Mammary epithelial cell (primary cell): ENCODE measurements at regions not wholly inside any gene's neighbourhood (a gene's known extent, or its start where the extent isn't known, plus 50 kb on each side); places are given as distances from the start of the nearest gene placed in this dataset.

Source experiments
- EZH2 ChIP-seq: IDR thresholded peaks from 2 replicates; pipeline ENCODE4 v1.6.1; 2012; ENCODE audit warnings: low read length, inconsistent platforms, borderline replicate concordance
- TF ChIP-seq, protein P1 (sequence below), 2 donors: IDR thresholded peaks in 1 of 2; conservative IDR thresholded peaks in 1 of 2; 2 replicates each; pipeline ENCODE4 v1.5.1; 2011 to 2012; ENCODE audit warnings: inconsistent platforms in 2 of 2, low read length in 2 of 2, mild to moderate bottlenecking in 2 of 2, control low read depth in 1 of 2, low read depth in 1 of 2; ENCODE audit not compliant: insufficient read depth in 1 of 2; ENCODE audit errors: extremely low read depth in 1 of 2

- TF ChIP-seq, protein P1, sequence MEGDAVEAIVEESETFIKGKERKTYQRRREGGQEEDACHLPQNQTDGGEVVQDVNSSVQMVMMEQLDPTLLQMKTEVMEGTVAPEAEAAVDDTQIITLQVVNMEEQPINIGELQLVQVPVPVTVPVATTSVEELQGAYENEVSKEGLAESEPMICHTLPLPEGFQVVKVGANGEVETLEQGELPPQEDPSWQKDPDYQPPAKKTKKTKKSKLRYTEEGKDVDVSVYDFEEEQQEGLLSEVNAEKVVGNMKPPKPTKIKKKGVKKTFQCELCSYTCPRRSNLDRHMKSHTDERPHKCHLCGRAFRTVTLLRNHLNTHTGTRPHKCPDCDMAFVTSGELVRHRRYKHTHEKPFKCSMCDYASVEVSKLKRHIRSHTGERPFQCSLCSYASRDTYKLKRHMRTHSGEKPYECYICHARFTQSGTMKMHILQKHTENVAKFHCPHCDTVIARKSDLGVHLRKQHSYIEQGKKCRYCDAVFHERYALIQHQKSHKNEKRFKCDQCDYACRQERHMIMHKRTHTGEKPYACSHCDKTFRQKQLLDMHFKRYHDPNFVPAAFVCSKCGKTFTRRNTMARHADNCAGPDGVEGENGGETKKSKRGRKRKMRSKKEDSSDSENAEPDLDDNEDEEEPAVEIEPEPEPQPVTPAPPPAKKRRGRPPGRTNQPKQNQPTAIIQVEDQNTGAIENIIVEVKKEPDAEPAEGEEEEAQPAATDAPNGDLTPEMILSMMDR (conservative IDR thresholded peaks at IDR 0.05 in 1 of 2, IDR thresholded peaks at IDR 0.05 in 1 of 2; ENCODE audit: extremely low read depth in 1 of 2, insufficient read depth in 1 of 2, low read depth in 1 of 2, low read length in 2 of 2) = no peak
- no peak for TF ChIP-seq EZH2
These were observed 2277.1 kb downstream of the TP53TG3F start for GRCh38 chr16:35736546-35736945.
